Gastrocnemius medialis (tissue), 4 donors: ENCODE measurements at regions not wholly inside any gene's neighbourhood (a gene's known extent, or its start where the extent isn't known, plus 50 kb on each side); places are given as distances from the start of the nearest gene placed in this dataset.

ENCODE experiments used
- POLR2A ChIP-seq, 2 donors: fragments of 450-650 bp; IDR thresholded peaks; one replicate each; pipeline ENCODE4 v1.6.1; 2017; ENCODE audit warnings: antibody characterized with exemption in 2 of 2, mild to moderate bottlenecking in 2 of 2, moderate library complexity in 2 of 2
- TF ChIP-seq, protein P1 (sequence below), 5 experiments: fragments of 450-650 bp in 3 of 5; fragments of 200-600 bp in 2 of 5; sonication (generic) in 2 of 5; IDR thresholded peaks in 4 of 5; conservative IDR thresholded peaks in 1 of 5; 1 replicate in 4 of 5; 2 replicates in 1 of 5; pipeline ENCODE4 v1.5.1; 2016 to 2019; ENCODE audit warnings: antibody characterized with exemption in 5 of 5, mild to moderate bottlenecking in 3 of 5, moderate library complexity in 3 of 5

DNA sequence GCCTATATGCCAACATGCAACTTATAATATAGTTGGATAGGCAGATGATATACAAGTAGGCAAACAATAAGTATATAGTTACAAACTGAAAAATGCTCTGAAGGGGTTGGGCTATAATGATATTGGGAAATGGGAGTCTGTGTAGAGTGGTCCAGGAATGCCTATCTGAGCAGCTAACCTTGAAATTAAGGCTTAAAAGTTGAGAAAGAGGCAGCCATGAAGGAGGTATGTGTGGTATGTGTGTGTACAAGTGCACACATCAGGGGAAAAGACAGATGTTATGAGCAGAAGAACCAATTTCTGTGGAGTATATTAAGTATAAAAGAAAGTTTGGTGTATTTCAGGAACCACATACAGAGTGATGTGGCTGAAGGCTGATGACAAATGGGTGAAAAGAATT, 154.9 kb upstream of the PAPPA start:
- TF ChIP-seq, protein P1, sequence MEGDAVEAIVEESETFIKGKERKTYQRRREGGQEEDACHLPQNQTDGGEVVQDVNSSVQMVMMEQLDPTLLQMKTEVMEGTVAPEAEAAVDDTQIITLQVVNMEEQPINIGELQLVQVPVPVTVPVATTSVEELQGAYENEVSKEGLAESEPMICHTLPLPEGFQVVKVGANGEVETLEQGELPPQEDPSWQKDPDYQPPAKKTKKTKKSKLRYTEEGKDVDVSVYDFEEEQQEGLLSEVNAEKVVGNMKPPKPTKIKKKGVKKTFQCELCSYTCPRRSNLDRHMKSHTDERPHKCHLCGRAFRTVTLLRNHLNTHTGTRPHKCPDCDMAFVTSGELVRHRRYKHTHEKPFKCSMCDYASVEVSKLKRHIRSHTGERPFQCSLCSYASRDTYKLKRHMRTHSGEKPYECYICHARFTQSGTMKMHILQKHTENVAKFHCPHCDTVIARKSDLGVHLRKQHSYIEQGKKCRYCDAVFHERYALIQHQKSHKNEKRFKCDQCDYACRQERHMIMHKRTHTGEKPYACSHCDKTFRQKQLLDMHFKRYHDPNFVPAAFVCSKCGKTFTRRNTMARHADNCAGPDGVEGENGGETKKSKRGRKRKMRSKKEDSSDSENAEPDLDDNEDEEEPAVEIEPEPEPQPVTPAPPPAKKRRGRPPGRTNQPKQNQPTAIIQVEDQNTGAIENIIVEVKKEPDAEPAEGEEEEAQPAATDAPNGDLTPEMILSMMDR (IDR thresholded peaks at IDR 0.05 in 4 of 5, conservative IDR thresholded peaks at IDR 0.05 in 1 of 5) = no peak
- no peak for TF ChIP-seq POLR2A (IDR thresholded peaks at IDR 0.05)
